ENCODE measurements at regions not wholly inside any gene's neighbourhood (a gene's known extent, or its start where the extent isn't known, plus 50 kb on each side); places are given as distances from the start of the nearest gene placed in this dataset.

GRCh38 chr1:68615312-68615711 lies 118.4 kb upstream of the DEPDC1 start:
- Mint-ChIP-seq H3K9me3 (peaks cover 40% of the 10 kb centered on the region), H3K4me3 (no peak overlapping the region), H3K4me1 (no peaks in the 10 kb centered on the region), H3K36me3 (peaks cover 14% of the 10 kb centered on the region), H3K27ac (no peak overlapping the region), H3K27me3 (ENCODE audit: low read depth) (peaks cover 62% of the 10 kb centered on the region)
- DNase-seq (ENCODE audit: low spot score) (no peak), ATAC-seq (peak; percentile 36)
- TF ChIP-seq SP1 (CRISPR knock-in tag; conservative IDR thresholded peaks at IDR 0.05) = no peak
- no peak for TF ChIP-seq ZNF263 (CRISPR knock-in tag; IDR thresholded peaks at IDR 0.05; ENCODE audit: low read depth)
- TF ChIP-seq FOXK1 (CRISPR knock-in tag; IDR thresholded peaks at IDR 0.05) = no peak
- TF ChIP-seq JAZF1 (CRISPR knock-in tag; IDR thresholded peaks at IDR 0.05) = no peak
- no peak for TF ChIP-seq MYBL2 (CRISPR knock-in tag; IDR thresholded peaks at IDR 0.05)
- no peak for TF ChIP-seq FOXP1 (CRISPR knock-in tag; IDR thresholded peaks at IDR 0.05; ENCODE audit: borderline replicate concordance)
- TF ChIP-seq ZNF219 (CRISPR knock-in tag; IDR thresholded peaks at IDR 0.05; ENCODE audit: borderline replicate concordance) = no peak
- no peak for TF ChIP-seq SMAD4 (CRISPR knock-in tag; IDR thresholded peaks at IDR 0.05)
- no peak for TF ChIP-seq MLX (CRISPR knock-in tag; IDR thresholded peaks at IDR 0.05)
- TF ChIP-seq CREB1 (CRISPR knock-in tag; IDR thresholded peaks at IDR 0.05) = no peak
- no peak for TF ChIP-seq ZNF416 (CRISPR knock-in tag; IDR thresholded peaks at IDR 0.05)
- TF ChIP-seq CTCF (IDR thresholded peaks at IDR 0.05) = no peak
- no peak for TF ChIP-seq ZNF396 (CRISPR knock-in tag; IDR thresholded peaks at IDR 0.05; ENCODE audit: borderline replicate concordance)
- TF ChIP-seq TEAD4 (CRISPR knock-in tag; IDR thresholded peaks at IDR 0.05) = no peak
- POLR2A ChIA-PET = no interaction called here
- CTCF ChIA-PET = no interaction called here

- no peaks in the 10 kb centered on the region for H3K4me1 Mint-ChIP-seq
- ChIA-PET POLR2A (no interaction called here), CTCF (no interaction called here)
- H3K27me3 Mint-ChIP-seq (ENCODE audit: low read depth) = peaks cover 57% of the 10 kb centered on the region
- H3K9me3 Mint-ChIP-seq = peaks cover 49% of the 10 kb centered on the region
- TF ChIP-seq MLX (CRISPR knock-in tag; IDR thresholded peaks at IDR 0.05) = no peak
- TF ChIP-seq ATF1 (CRISPR knock-in tag; IDR thresholded peaks at IDR 0.05) = no peak
- peaks cover 33% of the 10 kb centered on the region for H3K36me3 Mint-ChIP-seq
- H3K4me3 Mint-ChIP-seq = no peak overlapping the region
- no peak for DNase-seq (ENCODE audit: low spot score)
- ATAC-seq = no peak
- H3K27ac Mint-ChIP-seq = no peak overlapping the region
These were observed 121.1 kb upstream of the DEPDC1 start for GRCh38 chr1:68617942-68618341.

- no peak for ATAC-seq
- H3K4me3 Mint-ChIP-seq = no peak overlapping the region
- CTCF ChIA-PET = no interaction called here
- POLR2A ChIA-PET = no interaction called here
- H3K9me3 Mint-ChIP-seq = peaks cover 53% of the 10 kb centered on the region
- peaks cover 36% of the 10 kb centered on the region for H3K27me3 Mint-ChIP-seq (ENCODE audit: low read depth)
- peak; percentile 14 for DNase-seq (ENCODE audit: low spot score)
- H3K4me1 Mint-ChIP-seq = peaks cover 6% of the 10 kb centered on the region
- H3K27ac Mint-ChIP-seq = no peak overlapping the region
- peaks cover 37% of the 10 kb centered on the region for H3K36me3 Mint-ChIP-seq
- TF ChIP-seq PRRX2 (CRISPR knock-in tag; IDR thresholded peaks at IDR 0.05) (no peak), TEAD4 (CRISPR knock-in tag; IDR thresholded peaks at IDR 0.05) (no peak), GRHL2 (CRISPR knock-in tag; IDR thresholded peaks at IDR 0.05; ENCODE audit: insufficient replicate concordance, severe bottlenecking) (no peak), PREB (CRISPR knock-in tag; IDR thresholded peaks at IDR 0.05; ENCODE audit: borderline replicate concordance) (no peak), CREB1 (CRISPR knock-in tag; IDR thresholded peaks at IDR 0.05) (no peak), NR1H2 (CRISPR knock-in tag; IDR thresholded peaks at IDR 0.05) (no peak), GTF2I (CRISPR knock-in tag; conservative IDR thresholded peaks at IDR 0.05) (no peak), NR2C2 (CRISPR knock-in tag; IDR thresholded peaks at IDR 0.05) (no peak), SMAD4 (CRISPR knock-in tag; IDR thresholded peaks at IDR 0.05) (no peak), ATF6 (CRISPR knock-in tag; IDR thresholded peaks at IDR 0.05) (no peak), ESRRA (CRISPR knock-in tag; IDR thresholded peaks at IDR 0.05; ENCODE audit: borderline replicate concordance) (no peak), HMGXB4 (CRISPR knock-in tag; IDR thresholded peaks at IDR 0.05) (no peak), GABPB1 (CRISPR knock-in tag; IDR thresholded peaks at IDR 0.05) (no peak)
These were observed 123.7 kb upstream of the DEPDC1 start for GRCh38 chr1:68620571-68620970.

Measured in WTC11 (cell line).